ENCODE measurements at regions not wholly inside any gene's neighbourhood (a gene's known extent, or its start where the extent isn't known, plus 50 kb on each side); places are given as distances from the start of the nearest gene placed in this dataset.

- no peak overlapping the region for H3K4me3 ChIP-seq (replicated peaks in 1 of 2; ENCODE audit: low read depth in 2 of 2, low read length in 2 of 2)
- TF ChIP-seq CTCF (IDR thresholded peaks at IDR 0.05; ENCODE audit: low read depth, low read length), result no peak
- DNase-seq (ENCODE audit: low read depth in 2 of 2), result no peak
These were observed 130.2 kb downstream of the HTR1B start for GRCh38 chr6:77332915-77333623.

DNA sequence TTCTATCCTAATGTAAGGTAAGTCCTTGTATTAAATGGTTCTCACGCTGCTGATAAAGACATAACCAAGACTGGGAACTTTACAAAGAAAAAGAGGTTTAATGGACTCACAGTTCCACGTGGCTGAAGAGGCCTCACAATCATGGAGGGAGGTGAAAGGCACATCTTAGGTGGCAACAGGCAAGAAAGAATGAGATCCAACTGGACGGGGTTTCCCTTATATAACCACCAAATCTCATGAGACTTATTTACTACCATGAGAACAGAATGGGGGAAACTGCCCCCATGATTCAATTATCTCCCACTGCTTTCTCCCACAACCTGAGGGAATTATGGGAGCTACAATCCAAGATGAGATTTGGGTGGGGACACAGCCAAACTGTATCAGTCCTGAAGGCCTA is 136.6 kb downstream of the HTR1B start:
- no peak for DNase-seq (ENCODE audit: low read depth in 2 of 2)
- H3K4me3 ChIP-seq (replicated peaks in 1 of 2; ENCODE audit: low read depth in 2 of 2, low read length in 2 of 2), result no peak overlapping the region
- no peak for TF ChIP-seq CTCF (IDR thresholded peaks at IDR 0.05; ENCODE audit: low read depth, low read length)

DNA sequence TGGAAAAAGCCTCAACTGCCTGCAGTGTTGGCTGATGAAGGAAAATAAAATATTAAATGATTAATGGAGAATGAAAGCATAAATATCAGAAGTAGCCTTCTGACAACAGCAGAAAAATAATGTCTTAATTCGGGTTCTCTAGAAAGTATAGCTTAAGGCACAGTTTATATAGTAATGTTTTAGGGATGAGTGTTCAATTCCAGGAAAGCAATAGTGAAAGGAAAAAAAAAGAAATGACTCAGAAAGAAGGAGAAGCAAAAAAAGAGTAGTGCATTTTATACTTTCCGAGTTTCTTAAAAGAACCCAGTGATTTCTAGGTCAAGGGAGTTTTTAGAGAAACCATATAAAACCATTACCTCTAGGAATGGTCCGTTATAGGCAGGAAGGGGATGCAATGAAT is 137.3 kb downstream of the HTR1B start:
- TF ChIP-seq CTCF (IDR thresholded peaks at IDR 0.05; ENCODE audit: low read depth, low read length), result no peak
- peak in 1 of 2 donors; percentile 43 for DNase-seq (ENCODE audit: low read depth in 2 of 2)
- no peak overlapping the region for H3K4me3 ChIP-seq (replicated peaks in 1 of 2; ENCODE audit: low read depth in 2 of 2, low read length in 2 of 2)

DNA sequence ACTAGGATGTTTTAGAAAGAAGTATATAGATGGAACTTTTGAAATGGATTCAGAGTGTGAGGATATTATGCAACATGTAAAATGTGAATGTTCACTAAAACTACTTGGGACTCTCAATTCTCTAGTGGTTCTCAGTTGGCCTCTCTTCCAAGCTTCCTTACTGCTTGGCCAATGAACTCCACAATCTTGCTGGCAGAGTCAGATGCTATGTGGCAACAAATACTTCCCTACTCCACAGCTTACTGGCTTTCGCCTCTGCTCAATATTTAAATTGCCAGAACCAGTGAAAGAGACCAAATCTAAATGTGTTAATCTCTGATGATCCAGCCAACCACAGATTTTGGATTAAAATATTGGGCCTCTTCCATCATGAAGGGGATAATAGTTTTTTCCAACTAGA is 138.4 kb downstream of the HTR1B start:
- peak; percentile 36 to 64 for DNase-seq (ENCODE audit: low read depth in 2 of 2)
- no peak for TF ChIP-seq CTCF (IDR thresholded peaks at IDR 0.05; ENCODE audit: low read depth, low read length)
- H3K4me3 ChIP-seq (replicated peaks in 1 of 2; ENCODE audit: low read depth in 2 of 2, low read length in 2 of 2), result no peak overlapping the region

DNA sequence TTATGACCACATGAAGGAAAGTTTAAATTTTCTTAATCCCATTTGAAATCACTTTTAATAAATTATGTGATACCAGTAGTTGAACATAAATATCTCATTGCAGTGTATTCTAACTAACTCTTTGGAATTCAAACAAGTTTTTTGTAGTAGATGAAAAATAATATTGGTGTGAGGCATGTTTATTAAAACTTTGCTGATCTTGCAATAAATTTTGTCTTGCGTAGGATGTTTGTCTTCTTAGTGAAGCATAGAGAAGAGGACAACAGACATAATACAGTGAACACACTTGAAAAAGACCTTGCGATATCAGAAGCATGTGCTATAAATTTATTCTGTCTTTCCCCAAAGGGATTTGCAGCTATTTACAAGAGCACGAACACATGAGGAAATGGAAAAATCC is 140.7 kb downstream of the HTR1B start:
- no peak overlapping the region for H3K4me3 ChIP-seq (replicated peaks in 1 of 2; ENCODE audit: low read depth in 2 of 2, low read length in 2 of 2)
- DNase-seq (ENCODE audit: low read depth in 2 of 2), result no peak
- no peak for TF ChIP-seq CTCF (IDR thresholded peaks at IDR 0.05; ENCODE audit: low read depth, low read length)

DNA sequence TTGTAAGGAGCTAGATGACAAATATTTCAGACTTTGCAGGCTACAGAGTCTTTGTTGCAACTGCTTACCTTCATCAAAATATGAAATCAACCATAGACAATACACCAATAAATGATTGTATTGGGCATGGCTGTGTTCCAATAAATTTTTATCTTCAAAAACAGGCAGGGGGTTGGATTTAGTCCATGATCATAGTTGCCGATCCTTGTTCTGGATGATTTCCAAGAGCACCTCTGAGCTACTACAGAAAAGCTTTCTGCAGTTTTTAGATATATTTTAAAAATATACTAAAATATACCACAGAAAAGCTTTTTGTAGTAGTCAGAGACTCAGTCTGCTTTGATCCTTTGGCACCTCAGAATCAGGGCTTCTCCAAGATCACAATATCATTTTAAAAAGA is 145.0 kb downstream of the HTR1B start:
- TF ChIP-seq CTCF (IDR thresholded peaks at IDR 0.05; ENCODE audit: low read depth, low read length), result no peak
- DNase-seq (ENCODE audit: low read depth in 2 of 2), result no peak
- H3K4me3 ChIP-seq (replicated peaks in 1 of 2; ENCODE audit: low read depth in 2 of 2, low read length in 2 of 2), result no peak overlapping the region

- H3K4me3 ChIP-seq (replicated peaks in 1 of 2; ENCODE audit: low read depth in 2 of 2, low read length in 2 of 2), result no peak overlapping the region
- no peak for TF ChIP-seq CTCF (IDR thresholded peaks at IDR 0.05; ENCODE audit: low read depth, low read length)
- no peak for DNase-seq (ENCODE audit: low read depth in 2 of 2)
These were observed 149.7 kb downstream of the HTR1B start for GRCh38 chr6:77313595-77313994.

All from cardiac fibroblast (primary cell).